ENCODE measurements at regions not wholly inside any gene's neighbourhood (a gene's known extent, or its start where the extent isn't known, plus 50 kb on each side); places are given as distances from the start of the nearest gene placed in this dataset.

- TF ChIP-seq CTCF (IDR thresholded peaks at IDR 0.05 in 4 of 5, conservative IDR thresholded peaks at IDR 0.05 in 1 of 5) (no peak), POLR2A (IDR thresholded peaks at IDR 0.05) (no peak)
These were observed 457.1 kb upstream of the ETAA1 start for GRCh38 chr2:66940080-66940479.
